Ovary (tissue), 3 donors: ENCODE measurements at regions not wholly inside any gene's neighbourhood (a gene's known extent, or its start where the extent isn't known, plus 50 kb on each side); places are given as distances from the start of the nearest gene placed in this dataset.

Experiments
- EP300 ChIP-seq: sonication (generic); formaldehyde crosslinking; IDR thresholded peaks from one replicate; pipeline ENCODE4 v1.6.1; 2017; ENCODE audit warnings: antibody characterized with exemption
- POLR2A ChIP-seq: fragments of 450-650 bp; IDR thresholded peaks from one replicate; pipeline ENCODE4 v1.6.1; 2017; ENCODE audit warnings: antibody characterized with exemption, mild to moderate bottlenecking, moderate library complexity
- TF ChIP-seq, protein P1 (sequence below), 3 donors: fragments of 450-650 bp in 2 of 3; fragments of 200-600 bp in 1 of 3; IDR thresholded peaks; one replicate each; pipeline versions ENCODE4 v1.5.1 to v1.8.0; 2016 to 2022; ENCODE audit warnings: antibody characterized with exemption in 3 of 3, mild to moderate bottlenecking in 1 of 3
- donor health status: DM: no; HTN: no; CAD: no.

DNA sequence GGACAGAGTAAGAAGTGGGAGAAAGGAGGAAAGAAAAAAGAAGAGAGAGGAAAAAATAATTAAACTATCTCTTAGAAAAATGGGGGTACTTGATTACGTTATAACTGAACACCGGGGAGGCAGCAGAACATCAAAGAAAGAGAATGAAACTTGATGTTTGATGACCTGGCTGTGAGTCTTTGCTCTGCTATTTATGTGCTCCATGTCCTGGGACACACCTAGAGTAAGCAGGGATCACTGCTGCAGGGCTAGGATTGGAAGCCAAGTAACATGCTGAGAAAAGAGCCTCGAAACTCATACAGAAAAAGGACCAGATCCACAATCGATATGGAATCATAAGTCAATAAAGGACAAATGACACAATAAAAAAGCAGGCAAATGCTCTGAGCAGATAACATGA, 56.7 kb upstream of the COL13A1 start:
- TF ChIP-seq, protein P1, sequence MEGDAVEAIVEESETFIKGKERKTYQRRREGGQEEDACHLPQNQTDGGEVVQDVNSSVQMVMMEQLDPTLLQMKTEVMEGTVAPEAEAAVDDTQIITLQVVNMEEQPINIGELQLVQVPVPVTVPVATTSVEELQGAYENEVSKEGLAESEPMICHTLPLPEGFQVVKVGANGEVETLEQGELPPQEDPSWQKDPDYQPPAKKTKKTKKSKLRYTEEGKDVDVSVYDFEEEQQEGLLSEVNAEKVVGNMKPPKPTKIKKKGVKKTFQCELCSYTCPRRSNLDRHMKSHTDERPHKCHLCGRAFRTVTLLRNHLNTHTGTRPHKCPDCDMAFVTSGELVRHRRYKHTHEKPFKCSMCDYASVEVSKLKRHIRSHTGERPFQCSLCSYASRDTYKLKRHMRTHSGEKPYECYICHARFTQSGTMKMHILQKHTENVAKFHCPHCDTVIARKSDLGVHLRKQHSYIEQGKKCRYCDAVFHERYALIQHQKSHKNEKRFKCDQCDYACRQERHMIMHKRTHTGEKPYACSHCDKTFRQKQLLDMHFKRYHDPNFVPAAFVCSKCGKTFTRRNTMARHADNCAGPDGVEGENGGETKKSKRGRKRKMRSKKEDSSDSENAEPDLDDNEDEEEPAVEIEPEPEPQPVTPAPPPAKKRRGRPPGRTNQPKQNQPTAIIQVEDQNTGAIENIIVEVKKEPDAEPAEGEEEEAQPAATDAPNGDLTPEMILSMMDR (IDR thresholded peaks at IDR 0.05) = no peak
- TF ChIP-seq POLR2A (no peak), EP300 (no peak)
